K562 (cell line): ENCODE measurements at regions not wholly inside any gene's neighbourhood (a gene's known extent, or its start where the extent isn't known, plus 50 kb on each side); places are given as distances from the start of the nearest gene placed in this dataset.
"Not testable (repeated sequence)": the region's sequence is repeated elsewhere in the genome, so short reads cannot be mapped to it uniquely, and the experiment has no call there.

ENCODE experiments used
- ATAC-seq: fragments of 200-7000 bp; cut with Tn5 transposase; 3 replicates; pipeline ENCODE4 v1.9.1; 2020; ENCODE audit warnings: moderate library complexity
- BruUV-seq: library from RNA; stranded (reverse); fragments of 400-500 nt; replicated peaks from 2 replicates; lab custom pipeline; 2021; lab: Mats Ljungman, UMichigan
- CTCF ChIA-PET: fragments of 300-600 bp; formaldehyde crosslinking; extraction: SDS; loops from one replicate; lab custom pipeline; 2021; ENCODE audit warnings: low intra/inter-chr PET ratio; lab: Yijun Ruan, JAX
- POLR2A ChIA-PET: fragments of 300-600, 350-650 bp; sonication (Branson Sonifier 250); formaldehyde crosslinking; extraction: SDS; loops from one replicate; lab custom pipeline; 2021; ENCODE audit warnings: antibody characterized with exemption, inconsistent platforms; lab: Yijun Ruan, JAX
- DNase-seq, 4 experiments: peaks; one replicate each; pipeline versions ENCODE4 v3.0.0 to v3.0.0-alpha.2; 2011 to 2018; ENCODE audit warnings: low spot score in 3 of 4, mixed read lengths in 3 of 4; ENCODE audit errors: extremely low read depth in 1 of 4
- FAIRE-seq: peaks from 2 replicates; lab custom pipeline; 2011; peaks lifted over from hg19 to GRCh38; lab: Jason Lieb, UNC
- H2AFZ ChIP-seq: 2 replicates; pipeline ENCODE4 v1.6.0; 2011; ENCODE audit warnings: low read depth, low read length, control low read depth, inconsistent platforms
- H3K27ac ChIP-seq: fragments of 200-600 bp; 3 replicates; pipeline ENCODE4 v1.8.0; 2011; ENCODE audit warnings: low read depth, mild to moderate bottlenecking, control low read depth, inconsistent platforms, low read length, moderate library complexity, mixed read lengths; ENCODE audit errors: extremely low read depth
- H3K27me3 ChIP-seq, 2 experiments: fragments of 300-600 bp in 1 of 2; 2 replicates in 1 of 2; 3 replicates in 1 of 2; pipeline versions ENCODE4 v1.6.0 to v1.8.0; 2011; ENCODE audit warnings: inconsistent platforms in 2 of 2, low read length in 2 of 2, mild to moderate bottlenecking in 1 of 2, mixed read lengths in 1 of 2, moderate library complexity in 1 of 2; ENCODE audit not compliant: control insufficient read depth in 2 of 2, insufficient read depth in 2 of 2
- H3K36me3 ChIP-seq: fragments of 300-600 bp; 3 replicates; pipeline ENCODE4 v1.8.0; 2011; ENCODE audit warnings: mild to moderate bottlenecking, low read length, inconsistent platforms; ENCODE audit not compliant: control insufficient read depth, insufficient read depth
- H3K4me1 ChIP-seq, 2 experiments: fragments of 200-600 bp in 1 of 2; replicated peaks in 1 of 2; 2 replicates in 1 of 2; 3 replicates in 1 of 2; pipeline versions ENCODE4 v1.5.1 to v1.8.0; 2011; ENCODE audit warnings: inconsistent platforms in 2 of 2, low read length in 2 of 2, mild to moderate bottlenecking in 1 of 2, mixed read lengths in 1 of 2, moderate library complexity in 1 of 2; ENCODE audit not compliant: control insufficient read depth in 2 of 2, insufficient read depth in 2 of 2
- H3K4me2 ChIP-seq: 2 replicates; pipeline ENCODE4 v1.6.1; 2011; ENCODE audit warnings: low read length, control low read depth, inconsistent platforms, mixed read lengths; ENCODE audit not compliant: insufficient read depth
- H3K4me3 ChIP-seq: fragments of 200-600 bp; sonication (generic), shearing (Covaris generic); 2 replicates; pipeline ENCODE4 v1.5.1; 2016; ENCODE audit warnings: control low read depth, inconsistent platforms
- H3K79me2 ChIP-seq: fragments of 200-600 bp; 3 replicates; pipeline ENCODE4 v1.8.0; 2011; ENCODE audit warnings: low read length, inconsistent platforms; ENCODE audit not compliant: control insufficient read depth, insufficient read depth
- H3K9ac ChIP-seq, 2 experiments: 2 replicates each; pipeline versions ENCODE4 v1.6.0 to v1.6.1; 2011; ENCODE audit warnings: low read depth in 2 of 2, low read length in 2 of 2, control low read depth in 1 of 2, inconsistent platforms in 1 of 2, mild to moderate bottlenecking in 1 of 2, mixed read lengths in 1 of 2; ENCODE audit not compliant: insufficient read depth in 1 of 2
- H3K9me1 ChIP-seq: one replicate; pipeline ENCODE4 v1.6.0; 2011; ENCODE audit warnings: inconsistent platforms, mild to moderate bottlenecking, low read length, moderate library complexity; ENCODE audit not compliant: control insufficient read depth, insufficient read depth
- H3K9me3 ChIP-seq: replicated peaks from 2 replicates; pipeline ENCODE4 v1.5.1; 2011; ENCODE audit warnings: low read depth, low read length, inconsistent platforms; ENCODE audit not compliant: control insufficient read depth, insufficient read depth
- H4K20me1 ChIP-seq: replicated peaks from 2 replicates; pipeline ENCODE4 v1.6.1; 2011; ENCODE audit warnings: low read length, inconsistent platforms, mixed read lengths; ENCODE audit not compliant: control insufficient read depth, insufficient read depth
- WGBS: fragments of 100-300 bp; shearing (Covaris generic); methylation state at CpG from one replicate; pipeline ENCODE4 v1.1.6; 2016; ENCODE audit warnings: low coverage, mixed read lengths; ENCODE audit not compliant: insufficient coverage; ENCODE audit errors: missing lambda C conversion rate; 5-methylcytosine and 5-hydroxymethylcytosine counted together
- in situ Hi-C: fragments of 300-500 bp; cut with MboI; formaldehyde crosslinking; loops from 4 replicates; pipeline ENCODE4 v1.15.0; 2018; ENCODE audit warnings: inconsistent platforms, mixed read lengths
- intact Hi-C: fragments of 100-400 bp; cut with micrococcal nuclease; formaldehyde crosslinking; loops from 2 replicates; pipeline ENCODE4 v1.14.2; 2022

DNA sequence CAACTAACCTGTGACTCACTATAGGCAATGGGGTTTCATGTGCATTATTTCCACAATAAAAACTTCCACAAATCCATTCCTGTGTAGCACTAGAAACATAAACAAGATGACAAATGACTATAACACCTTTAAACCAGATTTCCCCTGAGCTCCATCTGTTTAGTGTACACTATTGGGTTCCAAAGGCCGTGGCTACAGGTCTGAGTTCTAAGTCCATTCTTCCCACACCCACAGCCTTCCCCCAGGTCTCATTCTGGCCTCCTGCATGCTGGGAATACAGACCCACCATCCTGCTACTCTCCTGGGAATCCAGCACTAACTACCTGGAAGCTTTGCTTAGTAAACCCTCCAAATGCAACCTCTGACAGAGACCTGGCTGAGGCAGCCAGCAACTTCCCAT, 460.2 kb downstream of the RPIA start:
- H3K4me3 ChIP-seq, H3K9me3 ChIP-seq, intact Hi-C loops, H3K27ac ChIP-seq, BruUV-seq, DNase-seq, H3K79me2 ChIP-seq, ATAC-seq, in situ Hi-C loops, H3K4me2 ChIP-seq, H2AFZ ChIP-seq, CTCF ChIA-PET, H3K9me1 ChIP-seq, H3K27me3 ChIP-seq, H3K36me3 ChIP-seq, POLR2A ChIA-PET, H3K4me1 ChIP-seq, H3K9ac ChIP-seq, FAIRE-seq, H4K20me1 ChIP-seq: not testable (repeated sequence)
- no CpG with 5 or more reads among the region's 1 CpG for WGBS

GRCh38 chr2:89152501-89152900, 461.0 kb downstream of the RPIA start:
- H4K20me1 ChIP-seq, H3K9me1 ChIP-seq, H3K79me2 ChIP-seq, DNase-seq, H3K9ac ChIP-seq, CTCF ChIA-PET, H3K27ac ChIP-seq, H3K36me3 ChIP-seq, ATAC-seq, BruUV-seq, H3K9me3 ChIP-seq, in situ Hi-C loops, POLR2A ChIA-PET, FAIRE-seq, H3K4me2 ChIP-seq, H3K4me1 ChIP-seq, H2AFZ ChIP-seq, intact Hi-C loops, H3K4me3 ChIP-seq, H3K27me3 ChIP-seq: not testable (repeated sequence)

DNA sequence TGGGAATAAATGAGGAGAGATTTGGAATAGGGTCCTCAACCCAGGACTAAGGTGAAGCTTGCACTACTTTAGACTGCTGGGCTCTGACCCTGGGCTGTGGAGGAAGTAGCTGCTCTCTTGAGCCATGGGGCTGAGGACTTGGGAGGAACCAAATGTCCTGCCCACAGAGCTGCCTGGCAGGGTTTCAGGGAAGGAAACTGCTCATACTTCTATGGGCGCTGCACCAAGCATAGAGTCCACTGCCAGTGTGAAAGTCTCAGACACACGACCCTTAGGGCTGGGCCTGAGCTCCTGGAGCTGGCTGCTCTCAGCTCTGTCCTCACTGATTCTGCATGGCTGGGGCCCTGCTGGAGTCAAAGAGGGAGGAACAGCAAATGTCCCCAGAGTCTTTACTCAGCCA, 461.7 kb downstream of the RPIA start:
- H3K4me2 ChIP-seq, in situ Hi-C loops, H3K9me3 ChIP-seq, H3K4me3 ChIP-seq, intact Hi-C loops, FAIRE-seq, H3K9ac ChIP-seq, H3K27ac ChIP-seq, ATAC-seq, BruUV-seq, DNase-seq, H3K36me3 ChIP-seq, H3K9me1 ChIP-seq, CTCF ChIA-PET, H3K79me2 ChIP-seq, H3K27me3 ChIP-seq, H3K4me1 ChIP-seq, H2AFZ ChIP-seq, H4K20me1 ChIP-seq, POLR2A ChIA-PET: not testable (repeated sequence)
- WGBS: 0% methylated on average over 2 of the region's 2 CpGs

GRCh38 chr2:89154247-89154682, 462.8 kb downstream of the RPIA start:
- POLR2A ChIA-PET, H3K9me3 ChIP-seq, H3K9ac ChIP-seq, DNase-seq, H3K27ac ChIP-seq, H3K4me2 ChIP-seq, H3K4me1 ChIP-seq, H3K36me3 ChIP-seq, H4K20me1 ChIP-seq, H2AFZ ChIP-seq, in situ Hi-C loops, H3K27me3 ChIP-seq, H3K4me3 ChIP-seq, CTCF ChIA-PET, H3K9me1 ChIP-seq, intact Hi-C loops, H3K79me2 ChIP-seq, BruUV-seq: not testable (repeated sequence)
- peak; percentile 76 for ATAC-seq
- 0% methylated on average over 1 of the region's 2 CpGs for WGBS
- FAIRE-seq: peak; percentile 94
